ENCODE measurements at regions not wholly inside any gene's neighbourhood (a gene's known extent, or its start where the extent isn't known, plus 50 kb on each side); places are given as distances from the start of the nearest gene placed in this dataset.

GRCh38 chr12:34166427-34167060, 144.2 kb downstream of the ALG10 start:
- TF ChIP-seq CTCF (conservative IDR thresholded peaks at IDR 0.05) (no peak), ZFX (IDR thresholded peaks at IDR 0.05) (no peak)
